HG02943 (cell line): ENCODE measurements at regions not wholly inside any gene's neighbourhood (a gene's known extent, or its start where the extent isn't known, plus 50 kb on each side); places are given as distances from the start of the nearest gene placed in this dataset.

Experiments
- ATAC-seq: cut with Tn5 transposase; IDR thresholded peaks from one replicate; pipeline ENCODE4 v1.9.1; 2021; ENCODE audit warnings: mild to moderate bottlenecking, low read depth, moderate library complexity; ENCODE audit not compliant: unreplicated experiment

- no peak for ATAC-seq
These were observed 60.3 kb upstream of the CLDN10 start for GRCh38 chr13:95492044-95492801.

GRCh38 chr13:95494082-95494681, 58.3 kb upstream of the CLDN10 start:
- no peak for ATAC-seq

GRCh38 chr13:95496485-95496884, 56.0 kb upstream of the CLDN10 start:
- no peak for ATAC-seq

- ATAC-seq, result no peak
These were observed 55.1 kb upstream of the CLDN10 start for GRCh38 chr13:95497381-95497807.

GRCh38 chr13:95498886-95499285, 53.6 kb upstream of the CLDN10 start:
- no peak for ATAC-seq

GRCh38 chr13:95499811-95500712, 52.5 kb upstream of the CLDN10 start:
- no peak for ATAC-seq

GRCh38 chr13:95502216-95502615, 50.3 kb upstream of the CLDN10 start:
- no peak for ATAC-seq
